ENCODE measurements at regions not wholly inside any gene's neighbourhood (a gene's known extent, or its start where the extent isn't known, plus 50 kb on each side); places are given as distances from the start of the nearest gene placed in this dataset.

GRCh38 chr6:21500314-21501020 lies 93.1 kb upstream of the SOX4 start (continued):
- TF ChIP-seq BCL6B (tag by site-specific recombination; IDR thresholded peaks at IDR 0.05) = 0 out of 2 replicates have a peak, but pooled peaks have one; percentile 12
- TF ChIP-seq ZNF221 (tag by site-specific recombination; IDR thresholded peaks at IDR 0.05; ENCODE audit: borderline replicate concordance) = no peak
- peak; percentile 85 for TF ChIP-seq FEZF1 (tag by site-specific recombination; IDR thresholded peaks at IDR 0.05)
- TF ChIP-seq ZNF112 (tag by site-specific recombination; IDR thresholded peaks at IDR 0.05) = no peak
- no peak for TF ChIP-seq ZSCAN4 (tag by site-specific recombination; IDR thresholded peaks at IDR 0.05)
- TF ChIP-seq SP7 (tag by site-specific recombination; IDR thresholded peaks at IDR 0.05) = peak; percentile 51
- no peak for TF ChIP-seq ZNF311 (tag by site-specific recombination; IDR thresholded peaks at IDR 0.05; ENCODE audit: borderline replicate concordance)

- no peaks in the 10 kb centered on the region for H3K9me3 ChIP-seq (ENCODE audit: control insufficient read depth, insufficient read depth, low read depth, low read length)
- ChIA-PET CTCF (interaction anchor here (0.7 kb wide), 2 partner anchors 62 to 248 kb away, joined by 3 to 5 read pairs; no protein-coding TSS in a partner anchor), POLR2A (interaction anchor here (1.0 to 2.1 kb wide), 3 partner anchors 87 to 93 kb away, joined by 4 to 17 read pairs (median 5); partner anchors contain the start of gene SOX4)
- H3K27ac ChIP-seq (ENCODE audit: extremely low read depth, low read depth, low read length) = peak overlapping the region; percentile 58; the same call in 1 of the 2 replicates
- H3K4me1 ChIP-seq (ENCODE audit: control insufficient read depth, insufficient read depth, low read length) = peaks cover 17% of the 10 kb centered on the region
- H3K4me3 ChIP-seq (ENCODE audit: low read depth, low read length) = no peak overlapping the region
- no peaks in the 10 kb centered on the region for H3K36me3 ChIP-seq (ENCODE audit: control insufficient read depth in 2 of 2, insufficient read depth in 1 of 2, low read length in 2 of 2)
- TF ChIP-seq BCL6B (tag by site-specific recombination; IDR thresholded peaks at IDR 0.05) = no peak
- peak; percentile 39 for TF ChIP-seq EGR2 (tag by site-specific recombination; IDR thresholded peaks at IDR 0.05; ENCODE audit: low read depth)
- no peak for TF ChIP-seq ZNF266 (tag by site-specific recombination; IDR thresholded peaks at IDR 0.05; ENCODE audit: low read depth)
- peak; percentile 43; the same call in 1 of the 2 replicates for TF ChIP-seq ZFHX2 (tag by site-specific recombination; conservative IDR thresholded peaks at IDR 0.05)
- TF ChIP-seq ZNF521 (tag by site-specific recombination; IDR thresholded peaks at IDR 0.05) = no peak
- no peak for TF ChIP-seq AEBP2 (tag by site-specific recombination; IDR thresholded peaks at IDR 0.05; ENCODE audit: borderline replicate concordance)
- 0 out of 2 replicates have a peak, but pooled peaks have one; percentile 4 for TF ChIP-seq ZNF692 (tag by site-specific recombination; IDR thresholded peaks at IDR 0.05)
- no peak for TF ChIP-seq ZNF394 (tag by site-specific recombination; IDR thresholded peaks at IDR 0.05; ENCODE audit: borderline replicate concordance)
- TF ChIP-seq ZNF433 (tag by site-specific recombination; IDR thresholded peaks at IDR 0.05; ENCODE audit: low read depth) = no peak
- TF ChIP-seq ZNF280C (tag by site-specific recombination; IDR thresholded peaks at IDR 0.05) = no peak
- 0 out of 2 replicates have a peak, but pooled peaks have one; percentile 47 for TF ChIP-seq ZNF18 (tag by site-specific recombination; IDR thresholded peaks at IDR 0.05)
- 0 out of 2 replicates have a peak, but pooled peaks have one; percentile 22 for TF ChIP-seq PRDM10 (tag by site-specific recombination; IDR thresholded peaks at IDR 0.05)
- no peak for TF ChIP-seq ZEB2 (tag by site-specific recombination; IDR thresholded peaks at IDR 0.05)
Measured at GRCh38 chr6:21501021-21501354, 92.6 kb upstream of the SOX4 start.
